ENCODE measurements at regions not wholly inside any gene's neighbourhood (a gene's known extent, or its start where the extent isn't known, plus 50 kb on each side); places are given as distances from the start of the nearest gene placed in this dataset.

GRCh38 chr16:7183768-7184167 lies 148.9 kb upstream of the RBFOX1 start:
- no peak for DNase-seq

GRCh38 chr16:7182510-7183109 lies 150.0 kb upstream of the RBFOX1 start:
- no peak for DNase-seq

GRCh38 chr16:7177875-7178274 lies 154.8 kb upstream of the RBFOX1 start:
- DNase-seq = no peak

- no peak for DNase-seq
Observed at GRCh38 chr16:7171151-7171550, 161.5 kb upstream of the RBFOX1 start.

- DNase-seq = no peak
Observed at GRCh38 chr16:7167626-7168025, 165.0 kb upstream of the RBFOX1 start.

GRCh38 chr16:7161891-7162290 lies 170.8 kb upstream of the RBFOX1 start:
- DNase-seq = no peak

GRCh38 chr16:7160093-7160492 lies 172.6 kb upstream of the RBFOX1 start:
- DNase-seq = no peak

GRCh38 chr16:7158481-7158880 lies 174.2 kb upstream of the RBFOX1 start:
- DNase-seq = no peak

GRCh38 chr16:7150230-7150629 lies 182.4 kb upstream of the RBFOX1 start:
- no peak for DNase-seq

- DNase-seq = no peak
Observed at GRCh38 chr16:7148606-7149005, 184.0 kb upstream of the RBFOX1 start.

GRCh38 chr16:7140899-7141298 lies 191.7 kb upstream of the RBFOX1 start:
- DNase-seq = no peak

- DNase-seq = no peak
Observed at GRCh38 chr16:7137560-7138330, 194.9 kb upstream of the RBFOX1 start.

GRCh38 chr16:7132465-7132864 lies 200.2 kb upstream of the RBFOX1 start:
- DNase-seq = no peak

GRCh38 chr16:7124701-7125100 lies 207.9 kb upstream of the RBFOX1 start:
- DNase-seq = no peak

GRCh38 chr16:7124242-7124641 lies 208.4 kb upstream of the RBFOX1 start:
- no peak for DNase-seq

GRCh38 chr16:7116734-7117133 lies 215.9 kb upstream of the RBFOX1 start:
- no peak for DNase-seq

- no peak for DNase-seq
Observed at GRCh38 chr16:7115898-7116297, 216.7 kb upstream of the RBFOX1 start.

GRCh38 chr16:7113949-7114348 lies 218.7 kb upstream of the RBFOX1 start:
- no peak for DNase-seq

GRCh38 chr16:7113395-7113794 lies 219.2 kb upstream of the RBFOX1 start:
- no peak for DNase-seq

GRCh38 chr16:7111265-7111664 lies 221.4 kb upstream of the RBFOX1 start:
- no peak for DNase-seq

- DNase-seq = no peak
Observed at GRCh38 chr16:7107436-7107835, 225.2 kb upstream of the RBFOX1 start.

GRCh38 chr16:7103056-7103455 lies 229.6 kb upstream of the RBFOX1 start:
- DNase-seq = no peak

- no peak for DNase-seq
Observed at GRCh38 chr16:7101054-7101453, 231.6 kb upstream of the RBFOX1 start.

GRCh38 chr16:7097518-7097917 lies 235.1 kb upstream of the RBFOX1 start:
- DNase-seq = no peak
